Liver (tissue), 8 donors: ENCODE measurements at regions not wholly inside any gene's neighbourhood (a gene's known extent, or its start where the extent isn't known, plus 50 kb on each side); places are given as distances from the start of the nearest gene placed in this dataset.

Experiments used
- DNase-seq: peaks from one replicate; pipeline ENCODE4 v3.0.0-alpha.2; 2017; ENCODE audit warnings: low spot score
- H3K27ac ChIP-seq, 2 donors: one replicate each; pipeline ENCODE4 v1.7.0; 2013; ENCODE audit warnings: inconsistent platforms in 2 of 2, low read length in 2 of 2, control low read depth in 1 of 2, low read depth in 1 of 2, mild to moderate bottlenecking in 1 of 2
- H3K27me3 ChIP-seq, 4 donors: one replicate each; pipeline versions ENCODE4 v1.6.1 to v1.7.0; 2013; ENCODE audit warnings: low read length in 3 of 4, inconsistent platforms in 1 of 4, mild to moderate bottlenecking in 1 of 4, moderate library complexity in 1 of 4; ENCODE audit not compliant: control insufficient read depth in 4 of 4, insufficient read depth in 4 of 4
- H3K36me3 ChIP-seq, 4 donors: one replicate each; pipeline versions ENCODE4 v1.6.1 to v1.7.0; 2013; ENCODE audit warnings: low read length in 3 of 4, mild to moderate bottlenecking in 3 of 4, low read depth in 1 of 4, moderate library complexity in 1 of 4; ENCODE audit not compliant: control insufficient read depth in 4 of 4, insufficient read depth in 3 of 4
- H3K4me1 ChIP-seq, 4 donors: one replicate each; pipeline versions ENCODE4 v1.6.1 to v1.7.0; 2013; ENCODE audit warnings: low read length in 3 of 4, mild to moderate bottlenecking in 3 of 4, moderate library complexity in 1 of 4; ENCODE audit not compliant: control insufficient read depth in 4 of 4, insufficient read depth in 4 of 4
- H3K4me3 ChIP-seq, 3 donors: one replicate each; pipeline versions ENCODE4 v1.6.1 to v1.7.0; 2013; ENCODE audit warnings: low read length in 3 of 3, control low read depth in 1 of 3, low read depth in 1 of 3, mild to moderate bottlenecking in 1 of 3
- H3K9ac ChIP-seq, 2 donors: one replicate each; pipeline ENCODE4 v1.7.0; 2013; ENCODE audit warnings: low read length in 2 of 2, mild to moderate bottlenecking in 2 of 2, moderate library complexity in 2 of 2, control low read depth in 1 of 2, low read depth in 1 of 2
- H3K9me3 ChIP-seq, 4 donors: one replicate each; pipeline versions ENCODE4 v1.6.1 to v1.7.0; 2013; ENCODE audit warnings: low read length in 3 of 4; ENCODE audit not compliant: control insufficient read depth in 4 of 4
- FOXA1 ChIP-seq: IDR thresholded peaks from 2 replicates; pipeline ENCODE4 v1.6.1; 2016; ENCODE audit warnings: antibody characterized with exemption
- FOXA2 ChIP-seq: IDR thresholded peaks from 2 replicates; pipeline ENCODE4 v1.6.1; 2016; ENCODE audit warnings: antibody characterized with exemption
- GABPA ChIP-seq, 2 donors: IDR thresholded peaks in 1 of 2; conservative IDR thresholded peaks in 1 of 2; 2 replicates each; pipeline ENCODE4 v1.6.1; 2016; ENCODE audit warnings: antibody characterized with exemption in 2 of 2, mild to moderate bottlenecking in 1 of 2, moderate library complexity in 1 of 2
- HNF4G ChIP-seq: IDR thresholded peaks from 2 replicates; pipeline ENCODE4 v1.6.1; 2016; ENCODE audit warnings: antibody characterized with exemption
- NR2F2 ChIP-seq: IDR thresholded peaks from 2 replicates; pipeline ENCODE4 v1.6.1; 2016; ENCODE audit warnings: antibody characterized with exemption
- RAD21 ChIP-seq, 2 donors: IDR thresholded peaks; 2 replicates each; pipeline ENCODE4 v1.6.1; 2016; ENCODE audit warnings: antibody characterized with exemption in 2 of 2, mild to moderate bottlenecking in 2 of 2
- SP1 ChIP-seq: IDR thresholded peaks from 2 replicates; pipeline ENCODE4 v1.6.1; 2018; ENCODE audit warnings: antibody characterized with exemption, mild to moderate bottlenecking
- TAF1 ChIP-seq: conservative IDR thresholded peaks from 2 replicates; pipeline ENCODE4 v1.6.1; 2016; ENCODE audit warnings: antibody characterized with exemption, mild to moderate bottlenecking
- WGBS: extraction: QIAGEN DNeasy Blood & Tissue Kit; methylation state at CpG from one replicate; pipeline ENCODE4 v1.1.7; 2013; 5-methylcytosine and 5-hydroxymethylcytosine counted together
- TF ChIP-seq, protein P1 (sequence below): IDR thresholded peaks from 2 replicates; pipeline ENCODE4 v1.6.1; 2016; ENCODE audit warnings: antibody characterized with exemption, mild to moderate bottlenecking
- TF ChIP-seq, protein P2 (sequence below): IDR thresholded peaks from 2 replicates; pipeline ENCODE4 v1.6.1; 2016; ENCODE audit warnings: antibody characterized with exemption
- TF ChIP-seq, protein P3 (sequence below): IDR thresholded peaks from 2 replicates; pipeline ENCODE4 v1.6.1; 2016; ENCODE audit warnings: antibody characterized with exemption
- TF ChIP-seq, protein P4 (sequence below): IDR thresholded peaks from 2 replicates; pipeline ENCODE4 v1.6.1; 2016; ENCODE audit warnings: antibody characterized with exemption
- TF ChIP-seq, protein P5 (sequence below): fragments of 150-350 bp; IDR thresholded peaks from 2 replicates; pipeline ENCODE4 v1.5.1; 2017; ENCODE audit warnings: improper control_type of control experiment, low read depth, low read length; ENCODE audit not compliant: missing input control
- donor health status: healthy.
- donor health status: healthy.
- donor health status: healthy.
- donor health status: healthy.
- donor health status: healthy.

DNA sequence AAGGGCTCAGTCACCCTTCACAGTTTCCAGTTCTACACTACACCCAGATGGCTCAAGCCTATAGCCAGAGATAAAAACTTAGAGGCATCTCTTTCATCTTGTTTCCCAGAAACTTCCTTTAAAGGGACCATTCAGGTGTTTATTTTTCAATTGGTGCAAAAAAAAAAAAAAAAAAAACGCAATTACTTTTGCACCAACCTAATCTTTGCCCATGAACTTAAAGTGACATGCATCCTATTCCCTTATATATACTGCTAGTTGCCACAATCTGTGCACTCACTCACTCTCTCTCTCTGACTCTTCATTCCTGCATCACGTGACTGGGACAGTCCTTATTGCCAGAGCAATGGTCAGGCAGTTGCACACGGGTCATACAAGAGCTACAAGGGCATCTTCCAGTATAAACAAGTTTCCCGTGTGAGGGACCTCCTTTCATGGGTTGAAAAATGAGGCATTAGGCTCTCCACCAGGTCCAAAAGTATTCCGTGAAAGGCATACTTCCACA is 789.4 kb downstream of the EPHA4 start:
- no peak for DNase-seq
- H3K9me3 ChIP-seq, result no peaks in the 10 kb centered on the region
- H3K27ac ChIP-seq, result no peak overlapping the region
- TF ChIP-seq, protein P1, sequence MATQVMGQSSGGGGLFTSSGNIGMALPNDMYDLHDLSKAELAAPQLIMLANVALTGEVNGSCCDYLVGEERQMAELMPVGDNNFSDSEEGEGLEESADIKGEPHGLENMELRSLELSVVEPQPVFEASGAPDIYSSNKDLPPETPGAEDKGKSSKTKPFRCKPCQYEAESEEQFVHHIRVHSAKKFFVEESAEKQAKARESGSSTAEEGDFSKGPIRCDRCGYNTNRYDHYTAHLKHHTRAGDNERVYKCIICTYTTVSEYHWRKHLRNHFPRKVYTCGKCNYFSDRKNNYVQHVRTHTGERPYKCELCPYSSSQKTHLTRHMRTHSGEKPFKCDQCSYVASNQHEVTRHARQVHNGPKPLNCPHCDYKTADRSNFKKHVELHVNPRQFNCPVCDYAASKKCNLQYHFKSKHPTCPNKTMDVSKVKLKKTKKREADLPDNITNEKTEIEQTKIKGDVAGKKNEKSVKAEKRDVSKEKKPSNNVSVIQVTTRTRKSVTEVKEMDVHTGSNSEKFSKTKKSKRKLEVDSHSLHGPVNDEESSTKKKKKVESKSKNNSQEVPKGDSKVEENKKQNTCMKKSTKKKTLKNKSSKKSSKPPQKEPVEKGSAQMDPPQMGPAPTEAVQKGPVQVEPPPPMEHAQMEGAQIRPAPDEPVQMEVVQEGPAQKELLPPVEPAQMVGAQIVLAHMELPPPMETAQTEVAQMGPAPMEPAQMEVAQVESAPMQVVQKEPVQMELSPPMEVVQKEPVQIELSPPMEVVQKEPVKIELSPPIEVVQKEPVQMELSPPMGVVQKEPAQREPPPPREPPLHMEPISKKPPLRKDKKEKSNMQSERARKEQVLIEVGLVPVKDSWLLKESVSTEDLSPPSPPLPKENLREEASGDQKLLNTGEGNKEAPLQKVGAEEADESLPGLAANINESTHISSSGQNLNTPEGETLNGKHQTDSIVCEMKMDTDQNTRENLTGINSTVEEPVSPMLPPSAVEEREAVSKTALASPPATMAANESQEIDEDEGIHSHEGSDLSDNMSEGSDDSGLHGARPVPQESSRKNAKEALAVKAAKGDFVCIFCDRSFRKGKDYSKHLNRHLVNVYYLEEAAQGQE, result no peak
- TF ChIP-seq SP1 (no peak), GABPA (IDR thresholded peaks at IDR 0.05 in 1 of 2, conservative IDR thresholded peaks at IDR 0.05 in 1 of 2) (no peak), NR2F2 (no peak), RAD21 (IDR thresholded peaks at IDR 0.05) (no peak), HNF4G (no peak), FOXA1 (no peak), FOXA2 (no peak)
- TF ChIP-seq, protein P2, sequence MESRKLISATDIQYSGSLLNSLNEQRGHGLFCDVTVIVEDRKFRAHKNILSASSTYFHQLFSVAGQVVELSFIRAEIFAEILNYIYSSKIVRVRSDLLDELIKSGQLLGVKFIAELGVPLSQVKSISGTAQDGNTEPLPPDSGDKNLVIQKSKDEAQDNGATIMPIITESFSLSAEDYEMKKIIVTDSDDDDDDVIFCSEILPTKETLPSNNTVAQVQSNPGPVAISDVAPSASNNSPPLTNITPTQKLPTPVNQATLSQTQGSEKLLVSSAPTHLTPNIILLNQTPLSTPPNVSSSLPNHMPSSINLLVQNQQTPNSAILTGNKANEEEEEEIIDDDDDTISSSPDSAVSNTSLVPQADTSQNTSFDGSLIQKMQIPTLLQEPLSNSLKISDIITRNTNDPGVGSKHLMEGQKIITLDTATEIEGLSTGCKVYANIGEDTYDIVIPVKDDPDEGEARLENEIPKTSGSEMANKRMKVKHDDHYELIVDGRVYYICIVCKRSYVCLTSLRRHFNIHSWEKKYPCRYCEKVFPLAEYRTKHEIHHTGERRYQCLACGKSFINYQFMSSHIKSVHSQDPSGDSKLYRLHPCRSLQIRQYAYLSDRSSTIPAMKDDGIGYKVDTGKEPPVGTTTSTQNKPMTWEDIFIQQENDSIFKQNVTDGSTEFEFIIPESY, result no peak
- TF ChIP-seq, protein P3, sequence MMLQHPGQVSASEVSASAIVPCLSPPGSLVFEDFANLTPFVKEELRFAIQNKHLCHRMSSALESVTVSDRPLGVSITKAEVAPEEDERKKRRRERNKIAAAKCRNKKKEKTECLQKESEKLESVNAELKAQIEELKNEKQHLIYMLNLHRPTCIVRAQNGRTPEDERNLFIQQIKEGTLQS, result no peak
- TF ChIP-seq, protein P4, sequence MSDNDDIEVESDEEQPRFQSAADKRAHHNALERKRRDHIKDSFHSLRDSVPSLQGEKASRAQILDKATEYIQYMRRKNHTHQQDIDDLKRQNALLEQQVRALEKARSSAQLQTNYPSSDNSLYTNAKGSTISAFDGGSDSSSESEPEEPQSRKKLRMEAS, result no peak
- no peaks in the 10 kb centered on the region for H3K27me3 ChIP-seq
- 70% methylated on average over 5 of the region's 5 CpGs for WGBS
- H3K9ac ChIP-seq, result no peak overlapping the region
- no peak overlapping the region for H3K4me3 ChIP-seq
- no peaks in the 10 kb centered on the region for H3K4me1 ChIP-seq
- H3K36me3 ChIP-seq, result no peaks in the 10 kb centered on the region

DNA sequence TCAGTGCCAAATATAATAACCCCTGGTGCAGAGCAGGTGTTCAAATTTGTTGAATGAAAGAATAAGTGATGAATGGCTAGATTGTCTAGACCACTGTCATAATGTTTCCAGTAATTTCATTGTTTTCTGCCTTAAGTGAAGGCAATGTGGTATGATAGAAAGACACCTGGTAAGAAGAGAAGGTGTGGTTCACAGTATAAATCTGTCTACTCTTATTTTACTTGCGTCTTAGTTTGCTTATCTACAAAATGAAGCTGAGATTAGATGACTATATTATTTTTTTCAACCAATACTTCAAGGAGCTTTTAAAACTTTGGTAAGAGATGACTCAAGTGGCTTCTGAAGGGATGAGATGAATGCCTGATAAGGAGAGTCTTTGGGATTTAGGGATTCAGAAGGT is 788.4 kb downstream of the EPHA4 start:
- 77% methylated on average over 1 of the region's 1 CpG for WGBS
- no peak for DNase-seq
- no peak for TF ChIP-seq TAF1
- TF ChIP-seq, protein P5, sequence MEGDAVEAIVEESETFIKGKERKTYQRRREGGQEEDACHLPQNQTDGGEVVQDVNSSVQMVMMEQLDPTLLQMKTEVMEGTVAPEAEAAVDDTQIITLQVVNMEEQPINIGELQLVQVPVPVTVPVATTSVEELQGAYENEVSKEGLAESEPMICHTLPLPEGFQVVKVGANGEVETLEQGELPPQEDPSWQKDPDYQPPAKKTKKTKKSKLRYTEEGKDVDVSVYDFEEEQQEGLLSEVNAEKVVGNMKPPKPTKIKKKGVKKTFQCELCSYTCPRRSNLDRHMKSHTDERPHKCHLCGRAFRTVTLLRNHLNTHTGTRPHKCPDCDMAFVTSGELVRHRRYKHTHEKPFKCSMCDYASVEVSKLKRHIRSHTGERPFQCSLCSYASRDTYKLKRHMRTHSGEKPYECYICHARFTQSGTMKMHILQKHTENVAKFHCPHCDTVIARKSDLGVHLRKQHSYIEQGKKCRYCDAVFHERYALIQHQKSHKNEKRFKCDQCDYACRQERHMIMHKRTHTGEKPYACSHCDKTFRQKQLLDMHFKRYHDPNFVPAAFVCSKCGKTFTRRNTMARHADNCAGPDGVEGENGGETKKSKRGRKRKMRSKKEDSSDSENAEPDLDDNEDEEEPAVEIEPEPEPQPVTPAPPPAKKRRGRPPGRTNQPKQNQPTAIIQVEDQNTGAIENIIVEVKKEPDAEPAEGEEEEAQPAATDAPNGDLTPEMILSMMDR, result no peak

More for the DNA sequence above, 788.4 kb downstream of the EPHA4 start:
- Histone ChIP-seq H3K36me3 (no peaks in the 10 kb centered on the region), H3K27me3 (no peaks in the 10 kb centered on the region), H3K9me3 (no peaks in the 10 kb centered on the region), H3K27ac (no peak overlapping the region), H3K4me1 (no peaks in the 10 kb centered on the region), H3K4me3 (no peak overlapping the region), H3K9ac (no peak overlapping the region)
